Smooth muscle cell (in vitro differentiated cells): ENCODE measurements at regions not wholly inside any gene's neighbourhood (a gene's known extent, or its start where the extent isn't known, plus 50 kb on each side); places are given as distances from the start of the nearest gene placed in this dataset.

Experiments
- DNase-seq: peaks from one replicate; lab custom pipeline; 2025; ENCODE audit not compliant: unreplicated experiment; lab: John Stamatoyannopoulos, UW
- H2AFZ ChIP-seq: fragments of 200-600 bp; sonication (generic); 2 replicates; pipeline ENCODE4 v1.6.0; 2016; ENCODE audit warnings: antibody characterized with exemption, low read depth, mild to moderate bottlenecking
- H3F3A ChIP-seq: fragments of 200-600 bp; sonication (generic); 2 replicates; pipeline ENCODE4 v1.6.0; 2017; ENCODE audit warnings: antibody characterized with exemption, low read depth
- H3K27ac ChIP-seq: fragments of 200-600 bp; sonication (generic); 2 replicates; pipeline ENCODE4 v1.5.1; 2016; ENCODE audit warnings: low read depth, mild to moderate bottlenecking
- H3K27me3 ChIP-seq: fragments of 200-600 bp; sonication (generic); 2 replicates; pipeline ENCODE4 v1.6.1; 2016; ENCODE audit warnings: low read depth, mild to moderate bottlenecking
- H3K36me3 ChIP-seq: fragments of 200-600 bp; sonication (generic); 2 replicates; pipeline ENCODE4 v1.5.1; 2016; ENCODE audit warnings: low read depth
- H3K4me1 ChIP-seq: fragments of 200-600 bp; sonication (generic); 2 replicates; pipeline ENCODE4 v1.5.1; 2016; ENCODE audit warnings: low read depth
- H3K4me2 ChIP-seq: fragments of 200-600 bp; sonication (generic); 2 replicates; pipeline ENCODE4 v1.6.0; 2016; ENCODE audit warnings: mild to moderate bottlenecking
- H3K4me3 ChIP-seq: fragments of 200-600 bp; sonication (generic); 2 replicates; pipeline ENCODE4 v1.5.1; 2016; ENCODE audit warnings: mild to moderate bottlenecking
- H3K79me2 ChIP-seq: fragments of 200-600 bp; sonication (generic); 2 replicates; pipeline ENCODE4 v1.6.0; 2016; ENCODE audit warnings: low read depth, mild to moderate bottlenecking
- H3K9ac ChIP-seq: fragments of 200-600 bp; sonication (generic); 2 replicates; pipeline ENCODE4 v1.6.0; 2016; ENCODE audit warnings: low read depth
- H3K9me3 ChIP-seq: fragments of 200-600 bp; sonication (generic); replicated peaks from 2 replicates; pipeline ENCODE4 v1.5.1; 2016; ENCODE audit warnings: low read depth
- H4K20me1 ChIP-seq: fragments of 200-600 bp; sonication (generic); 2 replicates; pipeline ENCODE4 v1.6.0; 2016; ENCODE audit warnings: low read depth
- CTCF ChIP-seq: fragments of 200-600 bp; sonication (generic); IDR thresholded peaks from 2 replicates; pipeline ENCODE4 v1.5.1; 2017; ENCODE audit warnings: borderline replicate concordance, mild to moderate bottlenecking, antibody characterized with exemption; ENCODE audit not compliant: insufficient read depth, poor library complexity, severe bottlenecking
- WGBS: methylation state at CpG from one replicate; pipeline ENCODE4 v1.1.7; 2016; ENCODE audit warnings: low lambda C conversion rate; 5-methylcytosine and 5-hydroxymethylcytosine counted together

GRCh38 chr3:99188936-99189335, 287.4 kb upstream of the DCBLD2 start:
- Histone ChIP-seq H4K20me1 (no peaks in the 10 kb centered on the region), H3K4me2 (no peak overlapping the region), H3K79me2 (no peaks in the 10 kb centered on the region), H3K36me3 (no peaks in the 10 kb centered on the region), H3K4me3 (no peak overlapping the region), H3K4me1 (no peaks in the 10 kb centered on the region), H3F3A (no peaks in the 10 kb centered on the region), H2AFZ (no peak overlapping the region), H3K27me3 (no peaks in the 10 kb centered on the region), H3K27ac (no peak overlapping the region), H3K9me3 (no peaks in the 10 kb centered on the region), H3K9ac (no peak overlapping the region)
- no peak for DNase-seq
- TF ChIP-seq CTCF, result no peak

GRCh38 chr3:99186016-99186415, 284.5 kb upstream of the DCBLD2 start:
- no peaks in the 10 kb centered on the region for H4K20me1 ChIP-seq
- H2AFZ ChIP-seq, result no peak overlapping the region
- H3K4me1 ChIP-seq, result no peaks in the 10 kb centered on the region
- no peaks in the 10 kb centered on the region for H3K9me3 ChIP-seq
- TF ChIP-seq CTCF, result no peak
- H3K27me3 ChIP-seq, result no peaks in the 10 kb centered on the region
- no peak overlapping the region for H3K27ac ChIP-seq
- no peak overlapping the region for H3K4me2 ChIP-seq
- H3K79me2 ChIP-seq, result no peaks in the 10 kb centered on the region
- DNase-seq, result no peak
- no peak overlapping the region for H3K9ac ChIP-seq
- no peaks in the 10 kb centered on the region for H3F3A ChIP-seq
- 94% methylated on average over 2 of the region's 2 CpGs for WGBS
- H3K4me3 ChIP-seq, result no peak overlapping the region
- no peaks in the 10 kb centered on the region for H3K36me3 ChIP-seq

GRCh38 chr3:99176169-99176964, 274.9 kb upstream of the DCBLD2 start:
- no peak for TF ChIP-seq CTCF
- no peaks in the 10 kb centered on the region for H3K79me2 ChIP-seq
- no peak overlapping the region for H3K4me2 ChIP-seq
- H3K9me3 ChIP-seq, result no peaks in the 10 kb centered on the region
- H3F3A ChIP-seq, result no peaks in the 10 kb centered on the region
- 83% methylated on average over 4 of the region's 4 CpGs for WGBS
- H3K36me3 ChIP-seq, result no peaks in the 10 kb centered on the region
- no peaks in the 10 kb centered on the region for H3K4me1 ChIP-seq
- H4K20me1 ChIP-seq, result no peaks in the 10 kb centered on the region
- H3K27me3 ChIP-seq, result no peaks in the 10 kb centered on the region
- H3K9ac ChIP-seq, result no peak overlapping the region
- no peak for DNase-seq
- H3K27ac ChIP-seq, result no peak overlapping the region
- no peak overlapping the region for H2AFZ ChIP-seq
- no peak overlapping the region for H3K4me3 ChIP-seq

GRCh38 chr3:99175276-99175812, 273.8 kb upstream of the DCBLD2 start:
- H3K4me2 ChIP-seq, result no peak overlapping the region
- H2AFZ ChIP-seq, result no peak overlapping the region
- TF ChIP-seq CTCF, result no peak
- H3K4me1 ChIP-seq, result no peaks in the 10 kb centered on the region
- H3K27ac ChIP-seq, result no peak overlapping the region
- H3K27me3 ChIP-seq, result no peaks in the 10 kb centered on the region
- H3K9ac ChIP-seq, result no peak overlapping the region
- H4K20me1 ChIP-seq, result no peaks in the 10 kb centered on the region
- no peak overlapping the region for H3K4me3 ChIP-seq
- 81% methylated on average over 4 of the region's 4 CpGs for WGBS
- H3K9me3 ChIP-seq, result no peaks in the 10 kb centered on the region
- DNase-seq, result no peak
- H3F3A ChIP-seq, result no peaks in the 10 kb centered on the region
- no peaks in the 10 kb centered on the region for H3K36me3 ChIP-seq
- no peaks in the 10 kb centered on the region for H3K79me2 ChIP-seq
